AG09319 (cell line): ENCODE measurements at regions not wholly inside any gene's neighbourhood (a gene's known extent, or its start where the extent isn't known, plus 50 kb on each side); places are given as distances from the start of the nearest gene placed in this dataset.

Experiments
- DNase-seq: peaks from one replicate; pipeline ENCODE4 v3.0.0-alpha.2; 2010; ENCODE audit warnings: low read depth; ENCODE audit errors: extremely low read depth
- TF ChIP-seq, protein P1 (sequence below): IDR thresholded peaks from 2 replicates; pipeline ENCODE4 v1.5.1; 2011; ENCODE audit warnings: low read depth, mild to moderate bottlenecking, inconsistent platforms, low read length, moderate library complexity

DNA sequence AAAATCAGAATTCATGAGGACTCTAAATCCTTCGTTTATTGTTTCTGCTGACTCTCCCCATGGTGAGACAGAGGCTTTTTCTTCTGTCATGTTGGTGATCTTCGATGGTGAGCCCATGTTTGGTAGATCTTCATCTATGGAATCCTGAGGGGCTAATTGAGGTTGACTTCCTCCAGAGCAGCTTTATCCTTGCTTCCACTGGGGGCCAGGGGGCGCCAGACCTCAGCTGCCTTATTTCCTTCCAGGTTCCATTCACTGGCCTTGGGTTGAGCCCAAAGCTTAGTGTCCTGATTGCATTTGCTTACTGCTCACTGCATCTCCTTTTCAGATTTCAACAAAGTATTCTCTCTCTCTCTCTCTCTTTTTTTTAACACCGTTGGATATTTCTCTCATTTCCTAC lies 80.7 kb downstream of the GCC1 start:
- DNase-seq: no peak
- TF ChIP-seq, protein P1, sequence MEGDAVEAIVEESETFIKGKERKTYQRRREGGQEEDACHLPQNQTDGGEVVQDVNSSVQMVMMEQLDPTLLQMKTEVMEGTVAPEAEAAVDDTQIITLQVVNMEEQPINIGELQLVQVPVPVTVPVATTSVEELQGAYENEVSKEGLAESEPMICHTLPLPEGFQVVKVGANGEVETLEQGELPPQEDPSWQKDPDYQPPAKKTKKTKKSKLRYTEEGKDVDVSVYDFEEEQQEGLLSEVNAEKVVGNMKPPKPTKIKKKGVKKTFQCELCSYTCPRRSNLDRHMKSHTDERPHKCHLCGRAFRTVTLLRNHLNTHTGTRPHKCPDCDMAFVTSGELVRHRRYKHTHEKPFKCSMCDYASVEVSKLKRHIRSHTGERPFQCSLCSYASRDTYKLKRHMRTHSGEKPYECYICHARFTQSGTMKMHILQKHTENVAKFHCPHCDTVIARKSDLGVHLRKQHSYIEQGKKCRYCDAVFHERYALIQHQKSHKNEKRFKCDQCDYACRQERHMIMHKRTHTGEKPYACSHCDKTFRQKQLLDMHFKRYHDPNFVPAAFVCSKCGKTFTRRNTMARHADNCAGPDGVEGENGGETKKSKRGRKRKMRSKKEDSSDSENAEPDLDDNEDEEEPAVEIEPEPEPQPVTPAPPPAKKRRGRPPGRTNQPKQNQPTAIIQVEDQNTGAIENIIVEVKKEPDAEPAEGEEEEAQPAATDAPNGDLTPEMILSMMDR: peak; percentile 56

DNA sequence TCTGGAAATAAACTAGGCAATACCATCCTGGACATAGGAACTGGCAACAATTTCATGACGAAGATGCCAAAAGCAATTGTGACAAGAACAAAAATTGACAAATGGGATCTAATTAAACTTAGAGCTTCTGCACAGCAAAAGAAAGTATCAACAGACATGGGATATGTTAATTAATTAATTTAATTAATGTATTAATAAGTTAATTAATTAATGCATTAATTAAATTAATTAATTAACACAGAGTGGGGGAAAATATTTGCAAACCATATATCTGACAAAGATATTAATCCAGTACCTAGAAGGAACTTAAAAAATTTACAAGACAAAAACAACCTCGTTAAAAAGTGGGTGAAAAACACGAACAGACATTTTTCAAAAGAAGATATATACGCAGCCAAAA lies 83.6 kb downstream of the GCC1 start:
- TF ChIP-seq, protein P1: no peak
- no peak for DNase-seq

DNA sequence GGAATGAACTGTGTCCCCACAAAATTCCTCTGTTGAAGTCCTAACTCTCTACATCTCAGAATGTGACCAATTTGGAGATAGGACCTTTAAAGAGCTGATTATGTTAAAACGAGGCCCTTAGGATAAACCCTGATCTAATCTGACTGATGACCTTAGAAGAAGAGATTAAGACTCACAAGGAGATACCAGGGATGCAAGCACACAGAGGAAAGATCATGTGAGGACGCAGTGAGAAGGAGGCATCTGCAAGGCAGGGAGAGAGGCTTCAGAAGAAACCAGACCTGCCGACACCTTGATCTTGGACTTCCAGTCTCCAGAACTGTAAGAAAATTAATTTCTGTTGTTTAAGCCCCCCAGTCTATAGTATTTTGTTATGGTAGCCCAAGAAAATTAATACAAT lies 94.9 kb upstream of the ZNF800 start:
- TF ChIP-seq, protein P1: no peak
- DNase-seq: no peak

DNA sequence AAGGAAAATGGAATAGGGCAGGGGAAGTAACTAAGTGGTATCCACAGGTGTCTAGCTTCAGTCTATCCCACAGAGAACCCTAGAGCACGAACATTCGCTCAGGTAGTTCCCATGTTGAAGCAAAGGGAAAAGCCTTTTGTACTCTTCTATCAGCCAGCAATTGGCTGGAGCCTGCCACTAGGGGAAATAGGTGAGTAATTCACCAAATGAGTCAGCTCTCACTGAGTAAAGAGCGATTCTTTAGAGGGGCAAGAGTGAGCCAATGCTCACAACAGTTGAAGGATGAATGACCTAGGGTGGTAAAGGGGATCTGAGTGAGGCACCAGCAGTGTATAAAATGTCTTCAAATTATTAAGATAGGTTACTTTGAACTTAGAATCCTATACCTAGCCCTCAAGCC lies 94.1 kb upstream of the ZNF800 start:
- TF ChIP-seq, protein P1: no peak
- no peak for DNase-seq

DNA sequence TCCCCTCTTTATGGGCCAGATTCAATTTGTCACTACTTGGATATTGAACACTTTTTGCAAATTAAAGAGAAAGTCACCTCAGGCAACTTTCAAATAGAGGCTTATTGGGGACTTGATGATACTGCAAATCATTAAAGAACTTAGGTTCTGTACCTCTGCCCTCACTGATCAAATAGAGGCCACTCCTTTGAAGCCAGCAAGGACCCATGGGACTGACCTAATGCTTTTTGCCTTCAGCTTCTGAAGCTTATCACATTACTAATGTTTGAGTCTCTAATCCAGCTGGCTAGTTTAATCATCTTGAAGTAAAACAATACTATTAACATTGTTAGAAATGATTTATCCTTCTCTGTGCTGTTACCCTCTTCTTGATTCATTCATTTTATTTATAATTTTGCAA lies 93.0 kb upstream of the ZNF800 start:
- DNase-seq: no peak

DNA sequence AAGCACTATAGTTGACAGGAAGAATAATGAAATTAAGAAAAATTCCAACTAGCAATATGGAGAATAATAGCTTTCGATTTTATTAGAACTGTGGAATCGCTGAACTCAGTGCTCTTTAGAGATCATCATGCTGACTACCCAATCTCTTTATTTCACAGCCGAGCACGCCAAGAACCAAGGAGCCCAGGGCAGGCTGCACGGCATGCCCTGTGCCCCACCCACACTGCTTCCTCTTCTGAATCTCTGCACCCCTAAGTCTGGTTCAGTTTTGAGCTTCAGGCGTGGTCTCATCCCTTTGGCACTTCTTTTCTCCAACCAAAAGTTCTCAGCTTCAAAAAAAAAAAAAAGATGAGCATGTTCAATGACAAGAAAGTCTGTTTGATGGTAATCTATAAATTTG lies 92.4 kb upstream of the ZNF800 start:
- DNase-seq: no peak
- TF ChIP-seq, protein P1: no peak

More for the DNA sequence above, 93.0 kb upstream of the ZNF800 start:
- TF ChIP-seq, protein P1: no peak

DNA sequence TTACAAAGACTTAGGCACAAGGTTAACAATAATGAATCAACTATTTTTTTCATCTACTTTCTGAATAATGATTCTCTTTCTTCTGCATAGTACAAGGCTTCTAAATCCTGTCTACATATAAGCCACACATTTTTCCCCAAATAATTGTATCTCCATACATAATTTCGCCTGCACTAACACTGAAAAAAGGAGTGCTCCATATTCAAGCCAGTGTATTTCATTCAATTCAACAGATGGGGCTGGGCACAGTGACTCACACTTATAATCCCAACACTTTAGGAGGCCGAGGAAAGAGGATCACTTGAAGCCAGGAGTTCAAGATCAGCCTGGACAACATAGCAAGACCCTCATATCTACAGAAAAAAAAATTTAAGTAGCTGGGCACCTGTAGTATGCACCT lies 86.0 kb upstream of the ZNF800 start:
- DNase-seq: no peak

More for the DNA sequence above, 86.0 kb upstream of the ZNF800 start:
- TF ChIP-seq, protein P1: no peak
